GM21360 (cell line): ENCODE measurements at regions not wholly inside any gene's neighbourhood (a gene's known extent, or its start where the extent isn't known, plus 50 kb on each side); places are given as distances from the start of the nearest gene placed in this dataset.
"Not testable (repeated sequence)": the region's sequence is repeated elsewhere in the genome, so short reads cannot be mapped to it uniquely, and the experiment has no call there.

Experiments used
- ATAC-seq: cut with Tn5 transposase; IDR thresholded peaks from one replicate; pipeline ENCODE4 v1.9.1; 2021; ENCODE audit warnings: mild to moderate bottlenecking, moderate library complexity; ENCODE audit not compliant: unreplicated experiment

- ATAC-seq = no peak
Measured at GRCh38 chr3:106294121-106294520, 425.3 kb upstream of the CBLB start.

GRCh38 chr3:106296062-106296461 lies 427.2 kb upstream of the CBLB start:
- ATAC-seq = no peak

DNA sequence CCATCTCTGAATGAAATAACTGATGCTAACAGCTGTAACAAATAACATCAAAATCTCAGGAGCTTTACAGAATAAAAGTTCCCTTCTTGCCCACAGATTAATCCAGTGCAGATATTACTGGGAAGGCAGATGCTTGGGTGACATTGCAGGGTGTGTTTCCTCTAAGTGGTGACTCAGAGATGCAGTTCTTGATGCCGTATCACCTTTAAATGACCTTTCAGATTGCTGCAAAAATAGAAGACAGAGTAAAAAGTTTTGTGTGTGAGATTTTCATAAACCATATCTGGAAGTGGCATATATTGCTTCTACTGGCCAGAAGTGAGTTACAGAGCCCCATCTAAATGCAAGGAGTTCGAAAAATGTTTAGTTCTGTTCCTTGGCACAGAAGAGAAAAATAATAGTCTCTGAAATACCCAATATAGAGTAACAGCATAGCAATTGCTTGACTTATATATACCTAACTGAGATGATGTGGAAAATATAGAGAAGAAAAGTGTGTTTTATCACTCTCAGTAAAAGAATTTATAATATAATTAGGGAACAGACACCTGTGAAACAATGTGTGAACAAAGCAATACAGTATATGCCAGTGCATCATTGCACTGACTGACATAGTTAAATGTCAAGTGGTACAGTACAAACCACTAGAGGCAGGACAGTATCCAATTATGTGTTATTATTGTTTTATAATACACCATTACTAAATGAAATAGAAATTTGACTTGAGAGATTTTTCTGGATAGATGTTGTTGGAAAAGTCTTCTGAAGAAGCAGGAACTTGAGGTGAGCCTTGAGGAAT lies 430.7 kb upstream of the CBLB start:
- peak; percentile 59 for ATAC-seq

DNA sequence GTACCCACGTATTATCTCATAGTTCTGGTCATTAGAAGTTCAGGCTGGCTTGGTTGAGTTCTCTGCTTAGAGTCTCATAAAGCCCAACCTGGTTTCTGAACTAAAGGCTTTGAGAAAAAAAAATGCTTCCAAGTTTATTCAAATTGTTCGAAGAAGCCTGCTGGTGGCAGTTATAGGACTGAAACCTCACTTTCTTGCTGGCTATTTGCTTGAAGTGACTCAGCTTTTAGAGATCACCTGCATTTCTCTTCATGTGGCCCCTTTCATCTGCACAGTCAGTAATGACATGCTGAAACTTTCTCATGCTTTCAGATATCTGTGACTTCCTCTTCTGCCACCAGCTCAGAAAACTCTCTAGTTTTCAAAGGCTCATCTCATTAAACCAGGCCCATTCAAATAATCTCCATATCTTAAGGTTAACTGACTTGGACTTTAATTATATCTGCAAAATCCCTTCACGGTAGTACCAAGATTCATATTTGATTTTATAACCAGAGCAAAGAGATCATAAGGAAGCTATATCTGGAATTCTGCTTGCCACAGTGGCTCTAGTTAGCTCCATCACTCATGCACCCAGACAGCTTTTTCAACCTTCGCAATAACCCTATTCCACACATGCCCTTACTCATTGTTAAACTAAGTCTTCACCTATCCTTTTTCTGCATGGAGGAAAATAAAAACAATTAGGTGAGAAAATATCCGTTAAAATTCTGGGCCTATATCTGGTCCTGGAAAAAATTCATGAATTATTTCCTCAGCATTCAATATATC lies 433.8 kb upstream of the CBLB start:
- ATAC-seq = peak; percentile 88

DNA sequence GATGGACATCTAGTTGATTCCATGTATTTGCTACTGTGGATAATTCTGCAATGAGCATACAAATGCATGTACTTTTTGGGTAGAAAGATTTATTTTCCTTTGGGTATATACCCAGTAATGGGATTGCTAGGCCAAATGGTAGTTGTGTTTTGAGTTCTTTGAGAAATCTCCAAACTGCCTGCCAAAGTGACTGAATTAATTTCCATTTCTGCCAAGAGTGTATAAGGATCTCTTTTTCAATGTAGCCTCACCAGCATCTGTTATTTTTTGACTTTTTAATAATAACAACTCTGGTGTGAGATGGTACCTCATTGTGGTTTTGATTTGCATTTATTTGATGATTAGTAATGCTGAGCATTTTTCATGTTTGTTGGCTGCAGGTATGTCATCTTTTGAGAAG lies 435.0 kb upstream of the CBLB start:
- ATAC-seq = no peak

- ATAC-seq = no peak
Measured at GRCh38 chr3:106305127-106305526, 436.3 kb upstream of the CBLB start.

GRCh38 chr3:106305882-106306435 lies 437.1 kb upstream of the CBLB start:
- ATAC-seq = no peak

DNA sequence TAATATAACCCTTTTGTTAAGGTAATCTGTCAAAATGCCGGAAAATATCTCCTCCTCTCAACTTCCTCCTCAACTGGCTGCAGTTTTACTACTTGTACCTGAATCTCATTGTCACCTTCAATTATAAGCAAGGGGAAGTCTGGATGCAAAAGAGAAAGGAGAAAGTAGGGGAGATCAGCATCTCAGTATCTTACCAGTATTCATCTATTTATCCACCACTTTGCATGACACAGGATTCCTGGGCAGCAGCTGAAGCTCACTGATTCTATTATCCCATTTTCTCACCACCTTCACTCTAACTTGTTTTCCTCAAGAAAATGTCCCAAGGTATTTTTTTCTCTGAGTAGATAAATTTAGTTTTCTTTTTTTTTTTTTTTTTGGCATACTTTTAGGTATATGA lies 440.5 kb upstream of the CBLB start:
- ATAC-seq = no peak

DNA sequence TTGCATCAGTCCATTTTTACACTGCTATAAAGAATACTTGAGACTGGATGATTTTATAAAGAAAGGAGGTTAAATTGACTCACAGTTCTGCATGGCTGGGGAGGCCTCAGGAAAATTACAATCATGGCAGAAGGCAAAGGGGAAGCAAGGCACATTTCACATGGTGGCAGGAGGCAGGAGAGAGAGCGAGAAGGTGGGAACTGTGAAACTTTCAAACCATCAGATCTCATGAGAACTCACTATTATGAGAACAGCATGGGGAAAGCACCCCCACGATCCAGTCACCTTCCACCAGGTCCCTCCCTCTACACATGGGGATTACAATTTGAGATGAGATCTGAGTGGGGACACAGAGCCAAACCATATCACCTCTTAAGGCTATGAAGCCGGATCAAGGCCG lies 441.0 kb upstream of the CBLB start:
- ATAC-seq = not testable (repeated sequence)

DNA sequence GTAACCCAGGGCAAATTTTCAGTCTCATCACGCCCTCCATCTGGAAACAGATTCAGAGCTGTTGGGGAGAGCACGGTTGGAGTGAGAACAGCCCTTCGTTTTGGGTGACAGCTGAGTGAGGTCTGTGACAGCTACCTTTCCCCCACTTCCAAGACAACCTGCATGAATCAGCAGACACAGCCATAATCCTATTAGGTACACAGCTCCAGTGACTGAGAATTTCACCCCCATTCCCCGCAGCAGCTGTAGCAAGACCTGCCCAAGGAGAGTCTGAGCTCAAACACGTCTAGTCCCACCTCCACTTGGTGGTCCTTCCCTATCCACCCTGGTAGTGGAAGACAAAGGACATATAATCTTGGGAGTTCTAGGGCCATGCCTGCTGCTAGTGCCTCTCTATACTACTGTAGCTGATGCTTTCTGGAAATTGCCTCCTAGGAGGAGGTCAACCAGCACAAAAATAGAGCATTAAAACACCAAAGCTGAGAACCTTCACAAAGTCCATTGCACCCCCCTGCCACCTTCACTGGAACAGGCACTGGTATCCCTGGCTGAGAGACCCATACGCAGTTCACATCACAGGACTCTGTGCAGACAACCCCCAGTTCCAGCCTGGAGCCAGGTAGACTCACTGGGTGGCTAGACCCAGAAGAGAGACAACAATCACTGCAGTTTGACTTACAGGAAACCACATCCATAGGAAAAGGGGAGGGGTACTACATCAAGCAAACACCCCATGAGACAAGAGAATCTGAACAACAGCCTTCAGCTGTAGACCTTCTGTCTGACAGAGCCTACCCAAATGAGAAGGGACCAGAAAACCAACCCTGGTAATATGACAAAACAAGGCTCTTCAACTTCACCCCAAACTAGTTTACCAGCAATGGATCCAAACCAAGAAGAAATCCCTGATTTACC lies 448.6 kb upstream of the CBLB start:
- no peak for ATAC-seq

- ATAC-seq = not testable (repeated sequence)
Measured at GRCh38 chr3:106321438-106321837, 452.6 kb upstream of the CBLB start.

GRCh38 chr3:106323586-106323985 lies 454.8 kb upstream of the CBLB start:
- ATAC-seq = no peak

DNA sequence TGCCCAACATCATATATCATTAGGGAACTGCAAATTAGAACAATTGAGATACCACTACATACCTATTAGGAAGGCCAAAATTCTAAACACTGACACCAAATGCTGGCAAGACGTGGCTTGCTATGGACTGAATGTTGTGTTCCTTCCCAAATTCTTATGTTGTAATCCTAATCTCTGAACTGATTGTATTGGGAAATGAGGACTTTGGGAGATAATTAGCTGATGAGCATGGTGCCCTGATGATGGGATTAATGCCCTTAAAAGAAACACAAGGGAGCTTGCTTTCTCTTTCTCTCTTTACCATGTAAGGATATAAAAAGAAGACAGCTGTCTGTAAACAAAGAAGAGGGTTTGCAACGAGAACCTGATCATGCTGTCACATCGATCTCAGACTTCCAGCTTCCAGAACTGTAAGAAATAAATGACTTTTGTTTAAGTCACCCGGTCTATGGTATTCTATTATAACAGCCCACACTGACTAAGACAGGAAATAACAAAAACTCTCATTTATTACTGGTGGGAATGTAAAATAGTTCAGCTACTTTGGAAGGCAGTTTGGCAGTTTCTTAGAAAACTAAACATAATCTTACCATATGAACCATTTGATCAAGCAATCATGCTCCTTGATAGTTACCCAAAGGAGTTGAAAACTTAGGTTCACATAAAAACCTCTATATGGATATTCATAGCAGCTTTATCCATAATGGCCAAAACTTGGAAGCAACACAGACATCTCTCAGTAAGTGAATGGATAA lies 458.3 kb upstream of the CBLB start:
- ATAC-seq = no peak

DNA sequence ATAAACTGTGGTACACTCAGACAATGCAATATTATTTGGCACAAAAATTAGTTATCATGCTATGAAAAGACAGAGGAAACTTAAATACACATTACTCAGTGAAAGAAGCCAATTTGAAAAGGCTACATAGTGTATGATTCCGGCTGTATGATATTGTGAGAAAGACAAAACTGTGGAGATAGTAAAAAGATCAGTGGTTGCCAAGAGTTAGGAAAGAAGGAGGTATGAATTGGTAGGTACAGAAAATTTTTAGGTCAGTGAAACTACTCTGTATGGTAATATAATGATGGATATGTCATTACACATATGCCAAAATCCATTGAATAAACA lies 458.8 kb upstream of the CBLB start:
- ATAC-seq = no peak

GRCh38 chr3:106328224-106328623 lies 459.4 kb upstream of the CBLB start:
- no peak for ATAC-seq

- no peak for ATAC-seq
Measured at GRCh38 chr3:106329521-106329920, 460.7 kb upstream of the CBLB start.

DNA sequence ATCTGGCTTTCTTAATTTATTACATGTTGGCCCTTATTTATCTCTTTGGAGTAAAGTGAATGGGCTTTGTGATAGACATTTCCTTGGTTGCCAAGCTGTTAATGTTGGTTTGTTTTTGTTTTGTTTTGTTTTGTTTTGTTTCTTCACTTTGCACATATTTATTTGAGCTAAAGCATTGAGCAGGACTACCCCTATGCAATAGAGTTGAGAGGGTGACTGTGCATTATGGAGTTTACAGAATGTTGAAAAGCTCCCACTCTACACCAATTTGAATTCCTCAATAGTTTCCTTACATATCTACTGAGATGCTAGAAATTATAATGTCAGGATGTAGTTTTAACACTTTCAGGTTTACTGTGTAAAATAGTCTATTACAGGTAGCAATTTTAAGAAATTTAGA lies 462.8 kb upstream of the CBLB start:
- ATAC-seq = no peak

- no peak for ATAC-seq
Measured at GRCh38 chr3:106332129-106332528, 463.3 kb upstream of the CBLB start.

DNA sequence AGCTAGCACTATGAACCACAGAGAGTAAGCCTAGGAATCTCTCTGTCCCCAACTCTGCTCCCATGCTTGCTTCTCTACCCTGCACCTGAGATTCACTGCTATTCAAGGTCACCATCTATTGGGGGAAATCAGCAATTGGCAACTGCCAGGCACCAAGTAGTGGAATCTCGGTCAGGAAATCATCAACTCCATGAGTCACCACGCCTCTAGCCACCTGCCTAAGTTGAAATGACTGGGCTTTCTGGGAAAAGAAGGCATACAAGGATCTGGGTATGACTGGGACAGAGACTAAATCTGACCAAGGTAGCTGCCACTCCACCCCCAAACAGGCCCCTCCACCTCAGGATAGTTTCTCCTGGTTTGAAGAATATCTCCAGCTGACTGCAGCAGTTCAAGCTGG lies 464.1 kb upstream of the CBLB start:
- ATAC-seq = no peak

GRCh38 chr3:106333911-106334618 lies 465.3 kb upstream of the CBLB start:
- ATAC-seq = no peak
